Upper lobe of left lung (tissue), 6 donors: ENCODE measurements at regions not wholly inside any gene's neighbourhood (a gene's known extent, or its start where the extent isn't known, plus 50 kb on each side); places are given as distances from the start of the nearest gene placed in this dataset.

Experiments
- ATAC-seq, 2 donors: fragments of 200-7000 bp; cut with Tn5 transposase; one replicate each; pipeline ENCODE4 v1.9.1; 2022; ENCODE audit warnings: mild to moderate bottlenecking in 2 of 2, moderate library complexity in 2 of 2; ENCODE audit not compliant: low FRiP score in 2 of 2
- DNase-seq, 2 donors: peaks; one replicate each; pipeline ENCODE4 v3.0.0-alpha.2; 2019 to 2020
- H3K27ac ChIP-seq, 4 donors: fragments of 200-600 bp; sonication (generic); one replicate each; pipeline ENCODE4 v1.5.1; 2016 to 2019
- H3K27me3 ChIP-seq, 4 donors: fragments of 200-600 bp; sonication (generic); one replicate each; pipeline ENCODE4 v1.5.1; 2017 to 2019
- H3K36me3 ChIP-seq, 4 donors: fragments of 200-600 bp; sonication (generic); one replicate each; pipeline ENCODE4 v1.5.1; 2016 to 2019
- H3K4me1 ChIP-seq, 4 donors: fragments of 200-600 bp; sonication (generic); one replicate each; pipeline ENCODE4 v1.5.1; 2018 to 2019
- H3K4me3 ChIP-seq, 4 donors: fragments of 200-600 bp; sonication (generic); one replicate each; pipeline ENCODE4 v1.5.1; 2017 to 2019; ENCODE audit warnings: mild to moderate bottlenecking in 2 of 4, moderate library complexity in 1 of 4
- H3K9me3 ChIP-seq, 4 donors: fragments of 200-600 bp; sonication (generic); one replicate each; pipeline ENCODE4 v1.5.1; 2018 to 2019
- CTCF ChIP-seq, 6 experiments: fragments of 450-650 bp in 4 of 6; fragments of 200-600 bp in 2 of 6; sonication (generic) in 2 of 6; IDR thresholded peaks; one replicate each; pipeline ENCODE4 v1.5.1; 2016 to 2019; ENCODE audit warnings: antibody characterized with exemption in 6 of 6
- EP300 ChIP-seq, 4 donors: sonication (generic); formaldehyde crosslinking; IDR thresholded peaks; one replicate each; pipeline ENCODE4 v1.5.1; 2017; ENCODE audit warnings: antibody characterized with exemption in 4 of 4, control low read depth in 2 of 4
- POLR2A ChIP-seq, 4 donors: fragments of 450-650 bp; IDR thresholded peaks; one replicate each; pipeline ENCODE4 v1.5.1; 2016 to 2017; ENCODE audit warnings: antibody characterized with exemption in 4 of 4, mild to moderate bottlenecking in 2 of 4
- POLR2AphosphoS5 ChIP-seq, 2 donors: sonication (generic); formaldehyde crosslinking; IDR thresholded peaks; one replicate each; pipeline ENCODE4 v1.5.1; 2017; ENCODE audit warnings: antibody characterized with exemption in 2 of 2
- WGBS, 2 donors: methylation state at CpG; one replicate each; pipeline ENCODE4 v1.1.5; 2017 to 2018; 5-methylcytosine and 5-hydroxymethylcytosine counted together
- donor health status: DM: no; HTN: no; CAD: no; lungs with moderate emphysema.
- donor health status: DM: no; HTN: yes; CAD: no; lungs with severe emphysema.

GRCh38 chr4:180960743-180961401 lies 1282.3 kb upstream of the TENM3 start:
- Histone ChIP-seq H3K4me3 (no peak overlapping the region), H3K4me1 (no peaks in the 10 kb centered on the region), H3K27ac (no peak overlapping the region), H3K36me3 (no peaks in the 10 kb centered on the region), H3K27me3 (no peaks in the 10 kb centered on the region), H3K9me3 (no peaks in the 10 kb centered on the region)
- TF ChIP-seq EP300 (IDR thresholded peaks at IDR 0.05) (no peak), CTCF (IDR thresholded peaks at IDR 0.05) (no peak), POLR2A (IDR thresholded peaks at IDR 0.05) (no peak), POLR2AphosphoS5 (IDR thresholded peaks at IDR 0.05) (no peak)
- 71% methylated on average over 4 of the region's 4 CpGs for WGBS, 2 donors
- ATAC-seq (no peak), DNase-seq (no peak)

- Histone ChIP-seq H3K4me1 (no peaks in the 10 kb centered on the region), H3K4me3 (no peak overlapping the region), H3K36me3 (no peaks in the 10 kb centered on the region), H3K27me3 (no peaks in the 10 kb centered on the region), H3K27ac (no peak overlapping the region), H3K9me3 (no peaks in the 10 kb centered on the region)
- DNase-seq (no peak), ATAC-seq (no peak)
- TF ChIP-seq CTCF (IDR thresholded peaks at IDR 0.05): no peak
- no peak for TF ChIP-seq POLR2AphosphoS5 (IDR thresholded peaks at IDR 0.05)
- no peak for TF ChIP-seq POLR2A (IDR thresholded peaks at IDR 0.05)
- no peak for TF ChIP-seq EP300 (IDR thresholded peaks at IDR 0.05)
- 76 to 84% methylated on average over 3 of the region's 3 CpGs for WGBS, 2 donors
These were observed 1280.9 kb upstream of the TENM3 start for GRCh38 chr4:180962268-180962667.

GRCh38 chr4:180966312-180966711 lies 1276.9 kb upstream of the TENM3 start:
- no peak overlapping the region for H3K27ac ChIP-seq
- H3K4me1 ChIP-seq: no peaks in the 10 kb centered on the region
- ATAC-seq (no peak), DNase-seq (no peak)
- H3K4me3 ChIP-seq: no peak overlapping the region
- no peaks in the 10 kb centered on the region for H3K36me3 ChIP-seq
- H3K27me3 ChIP-seq: no peaks in the 10 kb centered on the region
- 87 to 90% methylated on average over 2 of the region's 2 CpGs for WGBS, 2 donors
- no peaks in the 10 kb centered on the region for H3K9me3 ChIP-seq
- TF ChIP-seq POLR2A (IDR thresholded peaks at IDR 0.05): no peak
- TF ChIP-seq EP300 (IDR thresholded peaks at IDR 0.05): no peak
- no peak for TF ChIP-seq CTCF (IDR thresholded peaks at IDR 0.05)
- no peak for TF ChIP-seq POLR2AphosphoS5 (IDR thresholded peaks at IDR 0.05)

GRCh38 chr4:180967936-180968335 lies 1275.3 kb upstream of the TENM3 start:
- TF ChIP-seq POLR2AphosphoS5 (IDR thresholded peaks at IDR 0.05) (no peak), CTCF (IDR thresholded peaks at IDR 0.05) (no peak), POLR2A (IDR thresholded peaks at IDR 0.05) (no peak), EP300 (IDR thresholded peaks at IDR 0.05) (no peak)
- Histone ChIP-seq H3K9me3 (no peaks in the 10 kb centered on the region), H3K4me3 (no peak overlapping the region), H3K4me1 (no peaks in the 10 kb centered on the region), H3K36me3 (no peaks in the 10 kb centered on the region), H3K27ac (no peak overlapping the region), H3K27me3 (no peaks in the 10 kb centered on the region)
- WGBS, 2 donors: 69 to 81% methylated on average over 3 of the region's 3 CpGs
- ATAC-seq: no peak
- DNase-seq: no peak

GRCh38 chr4:180973894-180974293 lies 1269.3 kb upstream of the TENM3 start:
- TF ChIP-seq CTCF (IDR thresholded peaks at IDR 0.05) (no peak), EP300 (IDR thresholded peaks at IDR 0.05) (no peak)
- WGBS, 2 donors: 83 to 84% methylated on average over 4 of the region's 4 CpGs
- H3K36me3 ChIP-seq: no peaks in the 10 kb centered on the region
- H3K4me1 ChIP-seq: no peaks in the 10 kb centered on the region
- no peak for DNase-seq
- no peak for ATAC-seq
- H3K27ac ChIP-seq: no peak overlapping the region
- H3K9me3 ChIP-seq: no peaks in the 10 kb centered on the region
- no peak overlapping the region for H3K4me3 ChIP-seq
- H3K27me3 ChIP-seq: no peaks in the 10 kb centered on the region
